ENCODE measurements at regions not wholly inside any gene's neighbourhood (a gene's known extent, or its start where the extent isn't known, plus 50 kb on each side); places are given as distances from the start of the nearest gene placed in this dataset.

- WGBS (ENCODE audit: extremely low coverage, insufficient coverage, low lambda C conversion rate), result no CpG with 5 or more reads among the region's 1 CpG
- peaks cover 2% of the 10 kb centered on the region for H3K79me1 ChIP-seq (ENCODE audit: low read length)
- H3K23ac ChIP-seq (ENCODE audit: low read length), result no peak overlapping the region
- H2BK120ac ChIP-seq (ENCODE audit: low read depth, low read length), result no peak overlapping the region
- H4K8ac ChIP-seq (ENCODE audit: low read depth, low read length), result no peak overlapping the region
- H3K27ac ChIP-seq (ENCODE audit: low read depth, low read length), result no peak overlapping the region
- H3K4me2 ChIP-seq (ENCODE audit: low read length), result no peak overlapping the region
- no peak overlapping the region for H2BK15ac ChIP-seq (replicated peaks; ENCODE audit: low read depth)
- H3K4me3 ChIP-seq (ENCODE audit: low read length), result no peak overlapping the region
- no peaks in the 10 kb centered on the region for H3K4me1 ChIP-seq (ENCODE audit: control insufficient read depth, low read depth, low read length)
- H4K5ac ChIP-seq (ENCODE audit: low read length), result no peak overlapping the region
- H3K4ac ChIP-seq (ENCODE audit: low read depth, low read length), result no peak overlapping the region
- no peaks in the 10 kb centered on the region for H3K79me2 ChIP-seq (ENCODE audit: control insufficient read depth, insufficient read depth, low read length)
- DNase-seq, result no peak
- no peaks in the 10 kb centered on the region for H3K36me3 ChIP-seq (ENCODE audit: control insufficient read depth, insufficient read depth, low read length)
- no peak overlapping the region for H2BK5ac ChIP-seq (ENCODE audit: low read length)
- H2AK5ac ChIP-seq (ENCODE audit: low read length), result no peak overlapping the region
- no peaks in the 10 kb centered on the region for H3K27me3 ChIP-seq (ENCODE audit: insufficient read depth, low read length, poor library complexity)
- no peak overlapping the region for H3K56ac ChIP-seq (ENCODE audit: low read length)
- H3K9ac ChIP-seq (ENCODE audit: low read length), result no peak overlapping the region
- no peak overlapping the region for H3K18ac ChIP-seq (ENCODE audit: low read length)
Measured at GRCh38 chr3:168260859-168261258, 165.1 kb upstream of the GOLIM4 start.

- Histone ChIP-seq H2BK120ac (ENCODE audit: low read depth, low read length) (no peak overlapping the region), H3K9ac (ENCODE audit: low read length) (peak overlapping the region; percentile 33), H4K5ac (ENCODE audit: low read length) (no peak overlapping the region), H3K27ac (ENCODE audit: low read depth, low read length) (no peak overlapping the region), H3K4me1 (ENCODE audit: control insufficient read depth, low read depth, low read length) (peaks cover 5% of the 10 kb centered on the region), H3K18ac (ENCODE audit: low read length) (no peak overlapping the region), H3K79me1 (ENCODE audit: low read length) (peaks cover 2% of the 10 kb centered on the region), H3K56ac (ENCODE audit: low read length) (peak overlapping the region; percentile 6), H3K4me2 (ENCODE audit: low read length) (peak overlapping the region; percentile 4), H3K4me3 (ENCODE audit: low read length) (no peak overlapping the region), H3K23ac (ENCODE audit: low read length) (no peak overlapping the region), H2BK5ac (ENCODE audit: low read length) (no peak overlapping the region), H3K27me3 (ENCODE audit: insufficient read depth, low read length, poor library complexity) (no peaks in the 10 kb centered on the region), H4K8ac (ENCODE audit: low read depth, low read length) (no peak overlapping the region), H3K4ac (ENCODE audit: low read depth, low read length) (no peak overlapping the region), H2BK15ac (replicated peaks; ENCODE audit: low read depth) (no peak overlapping the region), H3K79me2 (ENCODE audit: control insufficient read depth, insufficient read depth, low read length) (no peaks in the 10 kb centered on the region), H3K36me3 (ENCODE audit: control insufficient read depth, insufficient read depth, low read length) (no peaks in the 10 kb centered on the region), H2AK5ac (ENCODE audit: low read length) (no peak overlapping the region)
- peak; percentile 26 for DNase-seq
- no CpG with 5 or more reads among the region's 2 CpGs for WGBS (ENCODE audit: extremely low coverage, insufficient coverage, low lambda C conversion rate)
Measured at GRCh38 chr3:168251371-168251770, 155.6 kb upstream of the GOLIM4 start.

- no peak overlapping the region for H3K4ac ChIP-seq (ENCODE audit: low read depth, low read length)
Measured at GRCh38 chr3:168250415-168250861, 154.7 kb upstream of the GOLIM4 start.

GRCh38 chr3:168249550-168250414 lies 154.1 kb upstream of the GOLIM4 start:
- Histone ChIP-seq H2AK5ac (ENCODE audit: low read length) (no peak overlapping the region), H4K5ac (ENCODE audit: low read length) (no peak overlapping the region), H3K27me3 (ENCODE audit: insufficient read depth, low read length, poor library complexity) (no peaks in the 10 kb centered on the region), H3K36me3 (ENCODE audit: control insufficient read depth, insufficient read depth, low read length) (no peaks in the 10 kb centered on the region), H3K4me2 (ENCODE audit: low read length) (peak overlapping the region; percentile 73), H3K27ac (ENCODE audit: low read depth, low read length) (peak overlapping the region; percentile 82), H2BK120ac (ENCODE audit: low read depth, low read length) (no peak overlapping the region), H3K79me1 (ENCODE audit: low read length) (peaks cover 2% of the 10 kb centered on the region), H2BK15ac (replicated peaks; ENCODE audit: low read depth) (no peak overlapping the region), H3K4me1 (ENCODE audit: control insufficient read depth, low read depth, low read length) (peaks cover 5% of the 10 kb centered on the region), H3K56ac (ENCODE audit: low read length) (peak overlapping the region; percentile 96), H3K18ac (ENCODE audit: low read length) (peak overlapping the region; percentile 78), H4K8ac (ENCODE audit: low read depth, low read length) (no peak overlapping the region), H3K79me2 (ENCODE audit: control insufficient read depth, insufficient read depth, low read length) (no peaks in the 10 kb centered on the region), H3K23ac (ENCODE audit: low read length) (peak overlapping the region; percentile 29), H3K4me3 (ENCODE audit: low read length) (peak overlapping the region; percentile 65), H3K4ac (ENCODE audit: low read depth, low read length) (no peak overlapping the region), H3K9ac (ENCODE audit: low read length) (peak overlapping the region; percentile 87), H2BK5ac (ENCODE audit: low read length) (peak overlapping the region; percentile 57)
- WGBS (ENCODE audit: extremely low coverage, insufficient coverage, low lambda C conversion rate), result no CpG with 5 or more reads among the region's 89 CpGs
- DNase-seq, result peak; percentile 96

More at GRCh38 chr3:168250415-168250861, 154.7 kb upstream of the GOLIM4 start:
- no peaks in the 10 kb centered on the region for H3K79me2 ChIP-seq (ENCODE audit: control insufficient read depth, insufficient read depth, low read length)
- H3K79me1 ChIP-seq (ENCODE audit: low read length), result peaks cover 2% of the 10 kb centered on the region
- peak overlapping the region; percentile 73 for H3K4me2 ChIP-seq (ENCODE audit: low read length)
- H3K18ac ChIP-seq (ENCODE audit: low read length), result peak overlapping the region; percentile 43
- no peak overlapping the region for H4K8ac ChIP-seq (ENCODE audit: low read depth, low read length)
- peak overlapping the region; percentile 87 for H3K9ac ChIP-seq (ENCODE audit: low read length)
- H3K4me3 ChIP-seq (ENCODE audit: low read length), result peak overlapping the region; percentile 65
- peaks cover 5% of the 10 kb centered on the region for H3K4me1 ChIP-seq (ENCODE audit: control insufficient read depth, low read depth, low read length)
- H3K23ac ChIP-seq (ENCODE audit: low read length), result no peak overlapping the region
- no peak overlapping the region for H2BK120ac ChIP-seq (ENCODE audit: low read depth, low read length)
- no peak overlapping the region for H2AK5ac ChIP-seq (ENCODE audit: low read length)
- H2BK5ac ChIP-seq (ENCODE audit: low read length), result no peak overlapping the region
- DNase-seq, result peak; percentile 57
- no peak overlapping the region for H2BK15ac ChIP-seq (replicated peaks; ENCODE audit: low read depth)
- H3K36me3 ChIP-seq (ENCODE audit: control insufficient read depth, insufficient read depth, low read length), result no peaks in the 10 kb centered on the region
- no CpG with 5 or more reads among the region's 16 CpGs for WGBS (ENCODE audit: extremely low coverage, insufficient coverage, low lambda C conversion rate)
- no peak overlapping the region for H4K5ac ChIP-seq (ENCODE audit: low read length)
- H3K27ac ChIP-seq (ENCODE audit: low read depth, low read length), result no peak overlapping the region
- peak overlapping the region; percentile 96 for H3K56ac ChIP-seq (ENCODE audit: low read length)
- H3K27me3 ChIP-seq (ENCODE audit: insufficient read depth, low read length, poor library complexity), result no peaks in the 10 kb centered on the region

GRCh38 chr3:168249205-168249549 lies 153.5 kb upstream of the GOLIM4 start:
- Histone ChIP-seq H2BK15ac (replicated peaks; ENCODE audit: low read depth) (no peak overlapping the region), H3K36me3 (ENCODE audit: control insufficient read depth, insufficient read depth, low read length) (no peaks in the 10 kb centered on the region), H3K27ac (ENCODE audit: low read depth, low read length) (peak overlapping the region; percentile 82), H2BK120ac (ENCODE audit: low read depth, low read length) (no peak overlapping the region), H2BK5ac (ENCODE audit: low read length) (peak overlapping the region; percentile 81), H3K56ac (ENCODE audit: low read length) (peak overlapping the region; percentile 96), H3K4me2 (ENCODE audit: low read length) (peak overlapping the region; percentile 99), H3K79me1 (ENCODE audit: low read length) (peaks cover 2% of the 10 kb centered on the region), H3K4me3 (ENCODE audit: low read length) (peak overlapping the region; percentile 56), H3K23ac (ENCODE audit: low read length) (no peak overlapping the region), H3K27me3 (ENCODE audit: insufficient read depth, low read length, poor library complexity) (no peaks in the 10 kb centered on the region), H4K5ac (ENCODE audit: low read length) (no peak overlapping the region), H3K4me1 (ENCODE audit: control insufficient read depth, low read depth, low read length) (peaks cover 5% of the 10 kb centered on the region), H4K8ac (ENCODE audit: low read depth, low read length) (no peak overlapping the region), H3K9ac (ENCODE audit: low read length) (peak overlapping the region; percentile 87), H3K18ac (ENCODE audit: low read length) (peak overlapping the region; percentile 65), H2AK5ac (ENCODE audit: low read length) (no peak overlapping the region), H3K79me2 (ENCODE audit: control insufficient read depth, insufficient read depth, low read length) (no peaks in the 10 kb centered on the region), H3K4ac (ENCODE audit: low read depth, low read length) (no peak overlapping the region)
- DNase-seq, result peak; percentile 84
- no CpG with 5 or more reads among the region's 16 CpGs for WGBS (ENCODE audit: extremely low coverage, insufficient coverage, low lambda C conversion rate)

All from mesendoderm (in vitro differentiated cells).